Effector memory CD4-positive, alpha-beta T cell (primary cell): ENCODE measurements at regions not wholly inside any gene's neighbourhood (a gene's known extent, or its start where the extent isn't known, plus 50 kb on each side); places are given as distances from the start of the nearest gene placed in this dataset.

Source experiments
- DNase-seq, 3 donors: peaks; one replicate each; pipeline ENCODE4 v3.0.0-alpha.2; 2020
- H3K27ac ChIP-seq: 2 replicates; pipeline ENCODE4 v1.7.0; 2013; ENCODE audit warnings: mild to moderate bottlenecking, low read length, moderate library complexity; ENCODE audit not compliant: insufficient read depth, poor library complexity, severe bottlenecking
- H3K27me3 ChIP-seq: replicated peaks from 2 replicates; pipeline ENCODE4 v1.7.0; 2013; ENCODE audit warnings: mild to moderate bottlenecking, low read length; ENCODE audit not compliant: insufficient read depth, control insufficient read depth, poor library complexity, severe bottlenecking
- H3K36me3 ChIP-seq: 2 replicates; pipeline ENCODE4 v1.7.0; 2013; ENCODE audit warnings: mild to moderate bottlenecking, low read length, moderate library complexity; ENCODE audit not compliant: control insufficient read depth, insufficient read depth
- H3K4me1 ChIP-seq: 2 replicates; pipeline ENCODE4 v1.7.0; 2013; ENCODE audit warnings: low read length, mild to moderate bottlenecking; ENCODE audit not compliant: control insufficient read depth, insufficient read depth, poor library complexity, severe bottlenecking
- H3K4me3 ChIP-seq: 2 replicates; pipeline ENCODE4 v1.7.0; 2013; ENCODE audit warnings: low read length, low read depth, mild to moderate bottlenecking; ENCODE audit not compliant: insufficient read depth, poor library complexity, severe bottlenecking
- H3K9me3 ChIP-seq: 2 replicates; pipeline ENCODE4 v1.7.0; 2013; ENCODE audit warnings: mild to moderate bottlenecking, low read length, moderate library complexity; ENCODE audit not compliant: control insufficient read depth

DNA sequence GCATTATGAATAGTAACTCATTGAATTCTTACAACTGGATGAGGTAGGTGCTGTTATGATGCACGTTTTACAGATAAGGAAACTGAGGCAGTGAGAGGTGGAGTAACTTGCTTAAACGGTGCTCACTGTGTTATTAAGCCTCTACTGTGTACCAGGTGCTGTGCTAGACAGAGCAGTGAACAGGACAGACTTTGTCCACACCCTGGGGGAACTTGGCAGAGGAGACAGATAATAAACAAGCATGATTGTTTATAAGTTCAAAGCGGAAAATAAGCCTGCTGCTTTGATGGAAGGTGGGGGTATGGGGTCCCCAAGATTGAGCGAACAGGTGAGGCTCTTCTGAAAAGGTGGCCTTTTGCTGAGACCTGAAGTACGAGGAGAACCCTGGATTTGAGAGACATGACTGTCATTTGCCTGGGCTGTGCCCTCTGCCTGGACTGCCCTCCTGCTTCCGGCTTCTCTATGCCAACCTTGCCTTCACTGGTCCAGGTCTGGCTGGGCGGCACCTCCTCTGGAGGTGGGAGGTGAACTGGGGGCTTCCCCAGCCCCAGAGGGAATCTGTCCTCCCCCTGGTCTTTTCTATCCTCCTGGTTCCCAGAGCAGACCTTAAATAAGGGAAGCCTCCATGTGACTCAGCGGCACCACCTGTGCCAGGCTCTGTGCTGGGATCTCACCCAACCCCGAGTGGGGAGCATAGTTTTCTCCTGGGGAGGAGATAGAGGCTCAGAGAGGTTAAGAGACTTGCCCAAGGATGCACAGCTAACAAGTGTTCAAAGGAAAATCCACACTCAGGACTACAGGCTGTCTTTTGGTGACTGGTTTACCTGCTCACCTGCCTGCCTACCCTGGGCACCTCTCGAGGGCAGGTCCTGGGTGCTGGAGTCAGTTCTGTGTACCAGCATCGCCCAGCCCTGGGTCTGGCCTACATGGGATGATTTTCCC is 59.1 kb downstream of the CEBPB start:
- no peaks in the 10 kb centered on the region for H3K36me3 ChIP-seq
- no peaks in the 10 kb centered on the region for H3K9me3 ChIP-seq
- H3K4me1 ChIP-seq, result no peaks in the 10 kb centered on the region
- no peaks in the 10 kb centered on the region for H3K27me3 ChIP-seq
- H3K4me3 ChIP-seq, result no peak overlapping the region
- no peak for DNase-seq
- no peak overlapping the region for H3K27ac ChIP-seq

DNA sequence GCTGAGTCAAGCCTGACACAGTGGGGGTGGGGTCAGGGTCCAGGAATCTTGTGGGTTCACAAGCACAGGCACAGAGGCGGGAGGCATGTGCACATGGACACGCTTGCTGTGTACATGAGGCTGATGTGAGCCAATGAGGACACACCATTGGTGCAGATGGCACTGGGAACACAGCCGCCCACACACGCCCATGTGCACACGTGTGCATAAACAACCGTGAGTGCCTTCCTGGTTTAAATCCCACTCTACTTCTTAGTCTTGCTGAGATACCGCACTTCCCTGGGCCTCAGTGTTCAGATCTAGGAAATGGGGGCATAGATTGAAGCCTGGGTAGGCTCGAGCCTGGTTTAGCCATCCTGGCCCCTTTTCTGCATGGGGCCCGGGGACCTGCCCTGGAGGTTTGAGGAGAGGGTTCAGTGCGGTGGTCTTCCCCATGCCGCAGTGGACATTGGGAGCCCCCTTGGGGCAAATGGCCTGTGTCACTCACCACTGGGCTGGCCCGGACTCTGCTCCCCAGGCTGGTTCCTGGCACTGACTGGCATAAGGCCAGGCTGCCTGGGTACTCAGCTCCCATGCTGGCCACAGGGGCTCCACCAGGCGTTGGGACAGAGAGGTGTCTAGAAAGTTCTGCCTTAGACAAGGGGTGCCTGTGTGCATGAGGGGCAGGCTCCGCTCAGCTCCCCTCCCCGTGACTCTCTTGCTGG is 60.2 kb downstream of the CEBPB start:
- H3K4me3 ChIP-seq, result no peak overlapping the region
- no peak overlapping the region for H3K27ac ChIP-seq
- no peaks in the 10 kb centered on the region for H3K9me3 ChIP-seq
- no peaks in the 10 kb centered on the region for H3K4me1 ChIP-seq
- no peak for DNase-seq
- H3K27me3 ChIP-seq, result no peaks in the 10 kb centered on the region
- no peaks in the 10 kb centered on the region for H3K36me3 ChIP-seq

DNA sequence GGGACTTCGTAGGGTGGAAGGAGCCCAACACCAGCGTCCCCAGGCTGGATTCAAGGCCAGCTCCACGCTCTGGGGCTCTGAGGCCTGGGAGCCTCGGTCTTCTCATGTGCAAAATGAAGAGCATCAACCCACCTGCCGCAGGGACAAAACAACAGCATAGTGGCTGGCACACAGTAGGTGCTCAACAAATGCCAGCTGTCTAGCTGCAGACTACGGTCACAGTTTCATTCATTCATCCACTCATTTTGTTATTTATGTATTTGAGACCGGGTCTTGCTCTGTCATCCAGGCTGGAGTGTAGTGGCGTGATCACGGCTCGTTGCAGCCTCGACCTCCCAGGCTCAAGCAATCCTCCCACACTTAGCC is 60.7 kb downstream of the CEBPB start:
- H3K36me3 ChIP-seq, result no peaks in the 10 kb centered on the region
- no peaks in the 10 kb centered on the region for H3K27me3 ChIP-seq
- no peak for DNase-seq
- H3K27ac ChIP-seq, result no peak overlapping the region
- H3K9me3 ChIP-seq, result no peaks in the 10 kb centered on the region
- no peaks in the 10 kb centered on the region for H3K4me1 ChIP-seq
- no peak overlapping the region for H3K4me3 ChIP-seq

GRCh38 chr20:50251992-50252511 is 61.4 kb downstream of the CEBPB start:
- H3K4me3 ChIP-seq, result no peak overlapping the region
- no peaks in the 10 kb centered on the region for H3K4me1 ChIP-seq
- H3K27ac ChIP-seq, result no peak overlapping the region
- no peaks in the 10 kb centered on the region for H3K36me3 ChIP-seq
- no peak for DNase-seq
- H3K9me3 ChIP-seq, result no peaks in the 10 kb centered on the region
- no peaks in the 10 kb centered on the region for H3K27me3 ChIP-seq

- no peaks in the 10 kb centered on the region for H3K4me1 ChIP-seq
- no peak overlapping the region for H3K27ac ChIP-seq
- no peaks in the 10 kb centered on the region for H3K9me3 ChIP-seq
- no peaks in the 10 kb centered on the region for H3K36me3 ChIP-seq
- no peak overlapping the region for H3K4me3 ChIP-seq
- no peak for DNase-seq
- H3K27me3 ChIP-seq, result no peaks in the 10 kb centered on the region
These were observed 62.1 kb downstream of the CEBPB start for GRCh38 chr20:50252701-50253100.

DNA sequence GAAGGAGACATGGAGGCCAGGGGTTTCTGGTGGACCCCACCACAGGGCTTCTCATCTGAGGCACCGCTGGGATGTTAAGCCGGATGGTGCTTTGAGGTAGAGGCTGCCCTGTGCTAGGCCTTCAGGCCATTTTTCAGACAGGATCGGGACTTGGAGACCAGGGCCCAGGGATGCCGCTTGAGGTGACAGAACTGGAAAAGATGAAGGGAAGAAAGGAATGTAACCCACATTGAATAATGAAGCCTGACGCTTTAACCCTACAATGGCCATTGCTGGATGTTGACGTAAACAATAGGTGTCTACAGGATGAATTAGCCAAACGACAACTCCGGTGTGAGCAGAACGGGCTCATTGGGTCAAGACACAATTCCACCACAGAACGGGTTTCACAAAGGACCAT is 62.5 kb downstream of the CEBPB start:
- Histone ChIP-seq H3K4me3 (no peak overlapping the region), H3K36me3 (no peaks in the 10 kb centered on the region), H3K4me1 (no peaks in the 10 kb centered on the region), H3K27ac (no peak overlapping the region), H3K9me3 (no peaks in the 10 kb centered on the region), H3K27me3 (no peaks in the 10 kb centered on the region)
- DNase-seq, result no peak

- Histone ChIP-seq H3K27ac (no peak overlapping the region), H3K4me1 (no peaks in the 10 kb centered on the region), H3K9me3 (no peaks in the 10 kb centered on the region), H3K36me3 (no peaks in the 10 kb centered on the region), H3K4me3 (no peak overlapping the region), H3K27me3 (no peaks in the 10 kb centered on the region)
- no peak for DNase-seq
These were observed 63.9 kb downstream of the CEBPB start for GRCh38 chr20:50254466-50255079.

DNA sequence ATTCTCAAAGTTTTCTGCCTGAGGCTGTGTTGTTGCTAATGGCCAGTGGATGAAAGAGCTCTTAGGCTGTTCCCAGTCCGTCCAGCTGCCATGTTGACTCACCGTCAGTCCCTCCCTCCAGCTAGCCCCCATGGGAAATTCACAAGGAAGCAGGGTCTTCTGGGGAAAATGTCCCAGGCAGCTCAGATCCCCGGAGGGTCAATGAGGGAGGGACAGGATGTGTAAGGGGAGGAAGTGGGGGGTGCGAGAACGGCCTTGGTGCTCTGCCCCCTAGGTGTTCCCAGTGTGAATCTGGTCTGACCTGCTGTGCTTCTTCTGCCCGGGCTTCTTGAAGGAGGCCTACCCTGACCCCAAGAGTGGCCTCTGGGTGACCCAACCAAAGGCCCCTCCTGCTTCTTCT is 65.9 kb downstream of the CEBPB start:
- Histone ChIP-seq H3K27me3 (no peaks in the 10 kb centered on the region), H3K27ac (no peak overlapping the region), H3K36me3 (no peaks in the 10 kb centered on the region), H3K4me3 (no peak overlapping the region), H3K4me1 (no peaks in the 10 kb centered on the region), H3K9me3 (no peaks in the 10 kb centered on the region)
- DNase-seq, result no peak

DNA sequence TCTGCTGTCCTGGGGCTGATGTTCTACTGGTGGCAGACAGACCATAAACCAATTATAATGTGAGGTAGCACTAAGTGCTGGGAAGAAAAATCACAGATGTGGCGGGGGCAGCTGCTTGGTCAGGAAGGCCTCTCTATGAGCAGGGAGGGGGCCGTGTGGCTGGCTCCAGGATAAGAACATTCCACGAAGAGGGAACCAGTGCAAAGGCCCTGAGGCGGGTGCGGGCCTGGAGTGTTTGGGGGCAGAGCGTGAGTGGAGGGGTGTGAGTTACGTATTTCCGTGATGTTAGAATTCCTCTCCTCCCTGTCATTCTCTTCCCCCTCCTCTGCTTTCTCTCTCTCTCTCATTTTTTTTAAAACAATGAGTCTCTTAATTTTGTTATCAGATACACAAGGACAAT is 67.2 kb downstream of the CEBPB start:
- Histone ChIP-seq H3K9me3 (no peaks in the 10 kb centered on the region), H3K27ac (no peak overlapping the region), H3K36me3 (no peaks in the 10 kb centered on the region), H3K4me1 (no peaks in the 10 kb centered on the region), H3K27me3 (no peaks in the 10 kb centered on the region), H3K4me3 (no peak overlapping the region)
- DNase-seq, result no peak
